ENCODE measurements at regions not wholly inside any gene's neighbourhood (a gene's known extent, or its start where the extent isn't known, plus 50 kb on each side); places are given as distances from the start of the nearest gene placed in this dataset.
A peak's percentile ranks its signal among the peaks of the same experiment; 100 is the strongest.

DNA sequence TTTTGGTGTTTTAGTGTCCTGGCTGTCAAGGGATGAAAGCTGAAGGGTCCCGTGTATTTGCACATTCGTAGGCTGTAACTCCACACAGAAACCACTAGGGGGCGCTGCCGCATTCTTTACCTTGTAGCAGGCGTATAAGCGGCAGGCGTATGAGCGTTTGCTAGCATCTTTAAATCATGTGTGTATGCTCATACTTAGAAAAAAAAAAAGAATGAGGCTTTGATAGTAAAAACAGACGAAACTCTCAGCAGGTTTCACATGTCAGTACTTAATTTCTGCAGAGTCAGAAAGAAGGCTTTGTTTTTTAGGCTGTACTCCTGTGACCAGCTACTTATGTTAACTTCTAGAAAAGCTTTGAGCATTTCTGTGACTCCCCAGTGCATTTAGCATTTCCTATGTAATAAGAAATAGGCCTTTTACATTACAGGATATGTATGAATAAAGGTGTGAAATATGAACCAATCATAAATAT lies 218.8 kb upstream of the ADAMTSL1 start:
- WGBS: under 1% methylated on average over 9 of the region's 9 CpGs
- Histone ChIP-seq H3K27ac (ENCODE audit: low read length) (no peak overlapping the region), H3K4me1 (ENCODE audit: control insufficient read depth, insufficient read depth, low read length) (peaks cover 2% of the 10 kb centered on the region), H3K4me3 (ENCODE audit: low read length) (no peak overlapping the region), H3K27me3 (ENCODE audit: control insufficient read depth, insufficient read depth) (no peaks in the 10 kb centered on the region), H3K9me3 (ENCODE audit: control insufficient read depth, low read length) (no peaks in the 10 kb centered on the region)
- DNase-seq: peak; percentile 79 to 84 (median 80)
- intact Hi-C loops (cut with DNase I): loop anchor here (5.0 to 10.0 kb wide), 5 partner anchors 187 to 772 kb away; no protein-coding TSS in a partner anchor
- peak; percentile 86 to 93 for ATAC-seq

DNA sequence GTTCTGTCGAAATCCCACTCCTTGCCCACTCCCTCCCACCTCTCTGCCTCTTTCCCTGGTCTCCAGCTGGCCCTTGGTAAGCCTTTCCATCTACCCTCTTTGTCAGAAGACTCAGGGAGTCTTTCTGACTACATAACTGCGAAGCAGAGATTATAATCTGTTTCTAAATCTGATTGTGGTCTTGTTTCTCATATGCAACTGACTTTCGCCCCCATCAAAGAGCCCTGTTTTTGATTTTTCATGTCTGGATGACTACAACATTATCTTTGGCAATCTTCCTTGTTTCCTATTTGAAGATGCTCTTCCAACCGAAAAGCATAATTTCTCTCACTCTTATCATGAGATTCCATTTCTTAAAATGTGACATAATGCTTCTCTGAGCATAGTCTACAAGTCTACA lies 218.2 kb upstream of the ADAMTSL1 start:
- Histone ChIP-seq H3K4me3 (ENCODE audit: low read length) (no peak overlapping the region), H3K9me3 (ENCODE audit: control insufficient read depth, low read length) (no peaks in the 10 kb centered on the region), H3K4me1 (ENCODE audit: control insufficient read depth, insufficient read depth, low read length) (peaks cover 5% of the 10 kb centered on the region), H3K27ac (ENCODE audit: low read length) (no peak overlapping the region), H3K27me3 (ENCODE audit: control insufficient read depth, insufficient read depth) (no peaks in the 10 kb centered on the region)
- intact Hi-C loops (cut with DNase I): loop anchor here (2.0 to 10.0 kb wide), 6 partner anchors 185 to 772 kb away; no protein-coding TSS in a partner anchor
- DNase-seq (no peak), ATAC-seq (no peak)
- WGBS: 63% methylated on average over 4 of the region's 4 CpGs

DNA sequence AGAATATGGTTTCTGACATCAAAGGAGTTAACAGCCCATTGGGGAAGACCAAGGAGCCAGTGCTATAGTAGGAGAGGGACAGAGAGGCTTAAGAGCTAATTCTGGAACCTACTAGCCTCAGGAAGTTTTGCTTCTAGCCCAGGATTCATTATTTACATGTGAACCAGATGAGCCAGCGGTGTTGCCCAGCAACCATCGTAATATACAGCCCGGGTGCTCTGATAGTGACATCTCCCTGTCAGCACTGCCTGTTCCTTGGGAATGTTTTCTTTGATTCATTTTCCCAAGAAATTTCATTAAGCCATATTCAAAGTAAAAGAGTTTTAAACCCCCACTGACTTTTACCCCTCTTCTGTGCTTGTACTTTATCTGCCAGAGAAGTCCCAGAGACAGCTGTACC lies 217.4 kb upstream of the ADAMTSL1 start:
- Histone ChIP-seq H3K27me3 (ENCODE audit: control insufficient read depth, insufficient read depth) (no peaks in the 10 kb centered on the region), H3K4me1 (ENCODE audit: control insufficient read depth, insufficient read depth, low read length) (peaks cover 5% of the 10 kb centered on the region), H3K9me3 (ENCODE audit: control insufficient read depth, low read length) (no peaks in the 10 kb centered on the region), H3K27ac (ENCODE audit: low read length) (no peak overlapping the region), H3K4me3 (ENCODE audit: low read length) (no peak overlapping the region)
- intact Hi-C loops (cut with DNase I): loop anchor here (2.0 to 10.0 kb wide), 6 partner anchors 184 to 771 kb away; no protein-coding TSS in a partner anchor
- 42% methylated on average over 3 of the region's 3 CpGs for WGBS
- peak; percentile 67 to 70 for ATAC-seq
- DNase-seq: peak; percentile 28 to 74 (median 61)

DNA sequence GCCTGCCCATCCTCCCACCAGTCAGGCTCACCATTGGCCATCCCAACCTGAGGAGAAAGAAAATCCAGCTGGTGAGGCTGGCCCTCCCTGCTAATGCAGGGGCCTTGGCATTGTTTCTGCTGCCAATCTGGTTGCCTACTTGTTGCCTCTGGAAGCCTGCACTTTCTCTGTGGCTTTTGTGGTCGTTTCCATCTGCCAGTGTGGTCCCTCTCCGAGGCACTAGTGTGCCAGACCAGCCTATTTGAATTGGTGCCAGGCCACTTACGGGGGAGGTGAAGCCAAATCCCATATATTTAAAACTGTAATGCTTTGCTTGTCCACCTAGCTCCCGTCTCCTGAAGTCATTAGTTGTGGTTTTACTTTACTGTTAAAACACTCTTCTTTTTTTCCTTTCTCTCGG lies 213.4 kb upstream of the ADAMTSL1 start:
- Histone ChIP-seq H3K4me3 (ENCODE audit: low read length) (no peak overlapping the region), H3K9me3 (ENCODE audit: control insufficient read depth, low read length) (no peaks in the 10 kb centered on the region), H3K27ac (ENCODE audit: low read length) (no peak overlapping the region), H3K4me1 (ENCODE audit: control insufficient read depth, insufficient read depth, low read length) (peaks cover 5% of the 10 kb centered on the region), H3K27me3 (ENCODE audit: control insufficient read depth, insufficient read depth) (no peaks in the 10 kb centered on the region)
- intact Hi-C loops (cut with DNase I): loop anchor here in 1 of 4 donors (10.0 kb wide), 1 partner anchor 534 kb away; no protein-coding TSS in a partner anchor
- WGBS: 71% methylated on average over 5 of the region's 5 CpGs
- ATAC-seq (no peak), DNase-seq (no peak)

DNA sequence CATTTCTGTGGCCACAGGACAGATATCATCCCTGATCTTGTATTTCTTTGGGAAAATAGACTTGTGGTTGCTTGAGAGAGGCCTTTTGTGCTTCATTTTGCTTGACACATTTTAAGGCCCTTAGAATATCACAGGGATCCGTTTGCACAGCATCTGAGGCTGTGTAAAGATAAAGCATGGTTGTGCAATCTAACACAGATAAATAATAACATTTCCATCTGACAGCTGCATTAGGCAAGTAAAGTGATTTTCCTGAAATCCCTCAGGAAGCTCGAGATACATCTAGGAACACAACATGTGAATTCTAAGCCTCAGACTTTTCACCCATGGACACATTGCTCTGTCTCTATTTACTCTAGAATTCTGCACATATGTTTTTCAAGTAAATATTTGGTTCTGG lies 212.8 kb upstream of the ADAMTSL1 start:
- no peak overlapping the region for H3K27ac ChIP-seq (ENCODE audit: low read length)
- no peak for ATAC-seq
- H3K27me3 ChIP-seq (ENCODE audit: control insufficient read depth, insufficient read depth): no peaks in the 10 kb centered on the region
- H3K4me3 ChIP-seq (ENCODE audit: low read length): no peak overlapping the region
- H3K4me1 ChIP-seq (ENCODE audit: control insufficient read depth, insufficient read depth, low read length): peaks cover 3% of the 10 kb centered on the region
- no peak for DNase-seq
- 38% methylated on average over 2 of the region's 2 CpGs for WGBS
- H3K9me3 ChIP-seq (ENCODE audit: control insufficient read depth, low read length): no peaks in the 10 kb centered on the region
- intact Hi-C loops (cut with DNase I): loop anchor here in 1 of 4 donors (10.0 kb wide), 1 partner anchor 534 kb away; no protein-coding TSS in a partner anchor

DNA sequence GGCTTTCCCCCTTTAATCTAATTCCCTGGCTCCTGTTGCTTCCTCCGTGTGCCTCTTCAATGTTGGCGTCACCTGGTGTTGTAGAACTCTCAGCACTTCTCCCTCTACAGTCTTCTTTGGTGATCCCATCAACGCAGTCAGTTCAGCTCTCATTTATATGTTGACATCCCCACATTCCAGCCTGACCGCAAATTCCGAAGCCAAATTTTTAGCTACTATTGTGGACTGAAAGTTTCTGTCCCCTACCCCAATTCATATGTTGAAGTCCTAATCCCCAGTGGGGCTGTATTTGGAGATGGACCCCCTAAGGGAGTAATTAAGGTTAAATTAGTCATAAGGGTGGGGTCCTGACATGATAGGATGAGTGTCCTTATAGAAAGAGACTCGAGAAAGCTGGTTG lies 210.6 kb upstream of the ADAMTSL1 start:
- H3K27ac ChIP-seq (ENCODE audit: low read length): no peak overlapping the region
- no peaks in the 10 kb centered on the region for H3K9me3 ChIP-seq (ENCODE audit: control insufficient read depth, low read length)
- no peak for ATAC-seq
- no peak overlapping the region for H3K4me3 ChIP-seq (ENCODE audit: low read length)
- WGBS: 91% methylated on average over 6 of the region's 6 CpGs
- intact Hi-C loops (cut with DNase I): loop anchor here in 1 of 4 donors (10.0 kb wide), 1 partner anchor 531 kb away; no protein-coding TSS in a partner anchor
- DNase-seq: no peak
- H3K4me1 ChIP-seq (ENCODE audit: control insufficient read depth, insufficient read depth, low read length): peaks cover 3% of the 10 kb centered on the region
- no peaks in the 10 kb centered on the region for H3K27me3 ChIP-seq (ENCODE audit: control insufficient read depth, insufficient read depth)

DNA sequence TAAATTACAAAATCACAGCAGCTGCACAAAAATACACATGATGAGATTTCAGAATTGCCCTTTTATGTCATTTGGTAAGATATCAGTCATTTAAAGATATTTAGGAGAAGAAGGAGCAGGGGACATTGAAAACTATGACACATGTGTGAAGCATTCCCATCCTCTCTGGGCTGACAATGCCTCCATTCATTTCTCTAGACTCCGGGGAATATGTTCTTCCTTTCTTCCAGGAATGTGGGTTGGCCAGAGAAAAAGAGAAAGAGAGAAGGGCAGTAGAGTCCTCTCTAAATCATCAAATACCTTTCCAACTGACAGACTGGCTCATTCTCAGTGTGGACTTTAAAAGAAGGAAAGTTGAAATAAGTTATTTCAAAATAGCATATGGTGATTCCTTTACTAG lies 205.6 kb upstream of the ADAMTSL1 start:
- intact Hi-C loops (cut with DNase I): loop anchor here in 1 of 4 donors (10.0 kb wide), 1 partner anchor 526 kb away; no protein-coding TSS in a partner anchor
- H3K4me1 ChIP-seq (ENCODE audit: control insufficient read depth, insufficient read depth, low read length): no peaks in the 10 kb centered on the region
- H3K27ac ChIP-seq (ENCODE audit: low read length): no peak overlapping the region
- H3K27me3 ChIP-seq (ENCODE audit: control insufficient read depth, insufficient read depth): no peaks in the 10 kb centered on the region
- ATAC-seq (peak; percentile 69 to 83), DNase-seq (no peak)
- H3K9me3 ChIP-seq (ENCODE audit: control insufficient read depth, low read length): no peaks in the 10 kb centered on the region
- 33% methylated on average over 1 of the region's 1 CpG for WGBS
- no peak overlapping the region for H3K4me3 ChIP-seq (ENCODE audit: low read length)

DNA sequence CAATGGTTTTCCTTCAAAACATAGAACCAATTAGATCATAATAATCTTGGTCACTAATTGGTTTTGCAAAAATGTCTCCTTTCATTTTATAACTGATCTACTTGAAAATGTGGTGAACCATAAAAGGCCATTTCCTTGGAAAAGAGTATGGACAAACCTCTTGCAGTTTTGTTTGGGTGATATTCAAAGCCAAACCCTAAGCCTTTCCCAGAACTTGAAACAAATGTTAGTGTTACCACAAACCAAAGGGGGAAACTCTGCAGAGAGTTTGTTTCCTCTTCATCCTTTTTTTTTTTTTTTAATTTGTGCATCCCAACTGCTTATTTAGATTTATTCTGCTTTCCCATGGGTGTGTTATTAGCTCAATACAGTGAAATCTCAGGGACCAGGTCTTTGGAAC lies 204.4 kb upstream of the ADAMTSL1 start:
- intact Hi-C loops (cut with DNase I): loop anchor here in 1 of 4 donors (10.0 kb wide), 1 partner anchor 525 kb away; no protein-coding TSS in a partner anchor
- no peak overlapping the region for H3K27ac ChIP-seq (ENCODE audit: low read length)

DNA sequence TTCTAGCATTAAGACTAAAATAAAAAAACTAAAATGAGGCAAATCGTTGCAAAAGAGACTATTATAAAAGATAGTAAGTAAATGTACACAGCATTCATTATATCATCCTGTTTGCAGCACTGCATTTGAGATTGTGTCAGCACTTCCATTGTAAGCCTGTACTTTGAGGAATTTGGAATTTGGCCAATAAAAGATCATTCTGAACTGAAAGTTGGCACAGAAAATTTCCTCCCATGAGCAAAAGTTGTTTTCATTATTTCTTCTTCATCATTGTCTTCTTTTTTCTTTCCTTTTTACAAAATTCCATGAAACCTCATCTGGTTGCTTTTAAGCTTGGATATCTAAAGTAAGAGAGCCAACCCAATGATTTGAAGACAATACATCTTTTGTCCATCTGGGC lies 199.3 kb upstream of the ADAMTSL1 start:
- intact Hi-C loops (cut with DNase I): no loop called here
- Histone ChIP-seq H3K9me3 (ENCODE audit: control insufficient read depth, low read length) (no peaks in the 10 kb centered on the region), H3K27me3 (ENCODE audit: control insufficient read depth, insufficient read depth) (no peaks in the 10 kb centered on the region)

More for the DNA sequence above, 204.4 kb upstream of the ADAMTSL1 start:
- ATAC-seq: no peak
- Histone ChIP-seq H3K27me3 (ENCODE audit: control insufficient read depth, insufficient read depth) (no peaks in the 10 kb centered on the region), H3K9me3 (ENCODE audit: control insufficient read depth, low read length) (no peaks in the 10 kb centered on the region), H3K4me3 (ENCODE audit: low read length) (no peak overlapping the region), H3K4me1 (ENCODE audit: control insufficient read depth, insufficient read depth, low read length) (no peaks in the 10 kb centered on the region)
- no peak for DNase-seq

DNA sequence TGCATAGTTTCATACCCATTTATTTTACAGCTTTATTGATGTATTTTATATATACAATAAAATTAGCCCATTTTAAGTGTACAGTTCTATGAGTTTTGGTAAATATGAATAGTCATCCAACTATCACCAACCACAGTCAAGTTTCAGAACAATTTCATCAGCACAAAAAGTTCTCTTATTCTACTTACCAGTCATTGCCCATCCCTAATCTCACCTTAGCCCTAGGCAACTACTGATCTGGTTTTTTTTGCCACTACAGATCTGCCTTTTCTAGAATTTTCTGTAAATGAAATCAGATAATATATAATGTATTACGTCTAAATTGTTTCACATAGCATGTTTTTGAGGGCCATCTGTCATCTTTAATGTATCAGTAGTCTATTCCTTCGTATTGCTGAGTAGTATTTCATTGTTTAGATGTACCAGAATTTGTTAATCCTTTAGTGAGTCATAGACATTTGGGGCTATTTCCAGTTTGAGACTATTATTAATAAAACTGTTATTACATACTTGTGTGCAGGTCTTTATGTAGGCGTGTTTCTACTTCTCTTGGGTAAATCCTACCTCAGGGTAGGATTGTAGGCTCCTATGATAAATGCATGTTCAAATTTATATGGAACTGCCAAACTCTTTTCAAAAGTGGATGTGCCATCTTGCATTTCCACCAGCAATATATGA lies 198.5 kb upstream of the ADAMTSL1 start:
- 94% methylated on average over 3 of the region's 3 CpGs for WGBS
- Histone ChIP-seq H3K27me3 (ENCODE audit: control insufficient read depth, insufficient read depth) (no peaks in the 10 kb centered on the region), H3K9me3 (ENCODE audit: control insufficient read depth, low read length) (no peaks in the 10 kb centered on the region), H3K27ac (ENCODE audit: low read length) (no peak overlapping the region), H3K4me3 (ENCODE audit: low read length) (no peak overlapping the region), H3K4me1 (ENCODE audit: control insufficient read depth, insufficient read depth, low read length) (no peaks in the 10 kb centered on the region)
- ATAC-seq (no peak), DNase-seq (no peak)
- intact Hi-C loops (cut with DNase I): no loop called here

More for the DNA sequence above, 199.3 kb upstream of the ADAMTSL1 start:
- Histone ChIP-seq H3K27ac (ENCODE audit: low read length) (no peak overlapping the region), H3K4me1 (ENCODE audit: control insufficient read depth, insufficient read depth, low read length) (no peaks in the 10 kb centered on the region), H3K4me3 (ENCODE audit: low read length) (no peak overlapping the region)
- no peak for ATAC-seq
- 8% methylated on average over 1 of the region's 1 CpG for WGBS
- no peak for DNase-seq

DNA sequence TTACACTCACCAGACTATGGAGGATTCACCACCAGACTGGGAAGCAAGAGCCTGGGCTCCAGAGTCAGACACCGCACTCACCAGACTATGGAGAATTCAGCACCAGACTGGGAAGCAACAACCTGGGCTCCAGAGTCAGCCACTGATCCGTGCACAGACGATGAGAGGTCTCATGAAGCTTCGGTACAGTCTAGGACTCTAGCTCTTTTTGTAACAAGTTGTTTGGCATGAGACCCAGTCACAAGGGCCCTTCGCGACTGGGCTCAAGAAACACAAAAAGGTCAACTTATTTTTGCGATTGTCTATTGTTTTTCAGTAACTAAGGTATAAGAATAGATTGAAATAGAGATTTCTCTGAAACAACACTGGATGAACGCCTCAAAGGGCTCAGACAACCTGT lies 192.7 kb upstream of the ADAMTSL1 start:
- H3K9me3 ChIP-seq (ENCODE audit: control insufficient read depth, low read length): no peaks in the 10 kb centered on the region
- WGBS: 90% methylated on average over 8 of the region's 8 CpGs
- ATAC-seq (no peak), DNase-seq (no peak)
- H3K4me1 ChIP-seq (ENCODE audit: control insufficient read depth, insufficient read depth, low read length): no peaks in the 10 kb centered on the region
- H3K4me3 ChIP-seq (ENCODE audit: low read length): no peak overlapping the region
- no peak overlapping the region for H3K27ac ChIP-seq (ENCODE audit: low read length)
- intact Hi-C loops (cut with DNase I): no loop called here
- no peaks in the 10 kb centered on the region for H3K27me3 ChIP-seq (ENCODE audit: control insufficient read depth, insufficient read depth)

All from right cardiac atrium (tissue), 5 donors.